PC-9 (cell line): ENCODE measurements at regions not wholly inside any gene's neighbourhood (a gene's known extent, or its start where the extent isn't known, plus 50 kb on each side); places are given as distances from the start of the nearest gene placed in this dataset.

Experiments
- BruUV-seq: library from RNA; stranded (reverse); fragments of 400-500 nt; replicated peaks from 2 replicates; lab custom pipeline; 2021; lab: Mats Ljungman, UMichigan
- CTCF ChIA-PET: fragments of 300-600 bp; sonication (Branson Sonifier 250); formaldehyde crosslinking; loops from one replicate; lab custom pipeline; 2022; ENCODE audit warnings: antibody characterized with exemption; lab: Charles Lee
- POLR2A ChIA-PET: fragments of 300-600 bp; sonication (Branson Sonifier 250); formaldehyde crosslinking; loops from one replicate; lab custom pipeline; 2022; ENCODE audit warnings: antibody characterized with exemption; ENCODE audit not compliant: unreplicated experiment; lab: Charles Lee
- DNase-seq, 2 experiments: peaks; one replicate each; pipeline versions ENCODE4 v3.0.0 to v3.0.0-alpha.2; 2015 to 2022; ENCODE audit warnings: mixed read lengths in 1 of 2
- H2AFZ ChIP-seq: fragments of 200-600 bp; sonication (generic); 2 replicates; pipeline ENCODE4 v1.8.1; 2017; ENCODE audit warnings: antibody characterized with exemption
- H3F3A ChIP-seq: fragments of 200-600 bp; sonication (generic); 2 replicates; pipeline ENCODE4 v1.8.1; 2017; ENCODE audit warnings: antibody characterized with exemption, mild to moderate bottlenecking, low read depth; ENCODE audit not compliant: insufficient read depth
- H3K27ac ChIP-seq: fragments of 200-600 bp; sonication (generic); 2 replicates; pipeline ENCODE4 v1.6.1; 2016; ENCODE audit warnings: mixed run types
- H3K27me3 ChIP-seq: fragments of 200-600 bp; sonication (generic); 2 replicates; pipeline ENCODE4 v1.6.1; 2016; ENCODE audit warnings: low read depth, mixed run types; ENCODE audit not compliant: insufficient read depth
- H3K36me3 ChIP-seq: fragments of 200-600 bp; sonication (generic); 2 replicates; pipeline ENCODE4 v1.6.1; 2016; ENCODE audit warnings: low read depth, mixed run types
- H3K4me1 ChIP-seq: fragments of 200-600 bp; sonication (generic); replicated peaks from 2 replicates; pipeline ENCODE4 v1.6.1; 2016; ENCODE audit warnings: mixed run types; ENCODE audit not compliant: insufficient read depth
- H3K4me2 ChIP-seq: fragments of 200-600 bp; sonication (generic); 2 replicates; pipeline ENCODE4 v1.6.1; 2017; ENCODE audit warnings: mixed run types
- H3K4me3 ChIP-seq: fragments of 200-600 bp; sonication (generic); 2 replicates; pipeline ENCODE4 v1.6.1; 2016; ENCODE audit warnings: mixed run types
- H3K79me2 ChIP-seq: fragments of 200-600 bp; sonication (generic); 2 replicates; pipeline ENCODE4 v1.6.1; 2017; ENCODE audit warnings: low read depth, mixed run types
- H3K9me2 ChIP-seq: fragments of 200-600 bp; sonication (generic); 2 replicates; pipeline ENCODE4 v1.8.1; 2017; ENCODE audit warnings: mild to moderate bottlenecking; ENCODE audit not compliant: insufficient read depth
- H3K9me3 ChIP-seq: fragments of 200-600 bp; sonication (generic); 2 replicates; pipeline ENCODE4 v1.8.1; 2016; ENCODE audit warnings: low read depth; ENCODE audit not compliant: insufficient read depth
- H4K20me1 ChIP-seq: fragments of 200-600 bp; sonication (generic); 2 replicates; pipeline ENCODE4 v1.8.1; 2017; ENCODE audit not compliant: insufficient read depth
- CTCF ChIP-seq: fragments of 200-600 bp; sonication (generic); conservative IDR thresholded peaks from 2 replicates; pipeline ENCODE4 v1.6.1; 2017; ENCODE audit warnings: mixed run types, antibody characterized with exemption, mild to moderate bottlenecking, moderate library complexity
- EZH2 ChIP-seq: fragments of 200-600 bp; sonication (generic); IDR thresholded peaks from 2 replicates; pipeline ENCODE4 v1.8.0; 2017; ENCODE audit warnings: antibody characterized with exemption, low read depth
- intact Hi-C: fragments of 100-400 bp; cut with micrococcal nuclease; formaldehyde crosslinking; loops from one replicate; pipeline ENCODE4 v1.10.0; 2022; ENCODE audit not compliant: unreplicated experiment

DNA sequence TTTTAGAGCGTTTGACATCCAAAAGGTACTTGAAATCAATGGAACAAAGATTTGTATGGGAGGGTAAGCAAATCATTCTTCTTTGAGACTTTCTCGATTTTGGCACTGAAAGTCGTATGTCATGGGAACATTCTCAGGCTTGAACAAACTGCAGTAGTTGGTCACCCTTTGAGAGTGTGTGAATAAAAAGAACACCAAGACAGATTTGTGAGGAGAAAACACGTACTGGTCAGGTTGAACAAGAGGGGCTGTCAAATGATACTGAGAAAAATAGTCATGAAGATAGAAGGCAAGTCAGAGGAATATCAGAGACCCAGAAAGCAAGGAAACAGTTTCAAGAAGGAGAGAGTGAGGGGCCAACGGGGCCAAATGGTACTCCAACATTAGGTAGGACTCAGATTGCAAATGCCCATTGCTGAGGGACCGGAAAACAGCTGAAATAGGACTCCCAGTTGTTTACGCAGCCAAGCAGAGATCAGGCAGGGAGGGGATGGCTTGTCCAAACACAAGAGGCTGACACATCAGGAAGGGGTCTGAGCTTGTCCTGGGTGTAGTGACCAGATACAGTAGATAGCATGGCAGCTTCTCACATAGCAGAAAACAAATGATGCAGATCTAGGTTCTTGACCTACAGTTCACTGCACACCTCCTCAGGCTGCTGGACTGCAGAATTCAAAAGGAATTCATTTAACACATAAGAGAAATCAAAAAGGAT is 74.5 kb upstream of the MYOCD start:
- intact Hi-C loops, result no loop called here
- Histone ChIP-seq H3K36me3 (no peaks in the 10 kb centered on the region), H3F3A (no peaks in the 10 kb centered on the region), H2AFZ (no peak overlapping the region), H3K9me3 (no peaks in the 10 kb centered on the region), H3K27ac (no peak overlapping the region), H4K20me1 (no peaks in the 10 kb centered on the region), H3K4me3 (no peak overlapping the region), H3K9me2 (no peaks in the 10 kb centered on the region), H3K4me1 (no peaks in the 10 kb centered on the region), H3K79me2 (no peaks in the 10 kb centered on the region), H3K27me3 (peaks cover 9% of the 10 kb centered on the region), H3K4me2 (no peak overlapping the region)
- CTCF ChIA-PET, result no interaction called here
- no peak for TF ChIP-seq EZH2
- TF ChIP-seq CTCF, result no peak
- BruUV-seq, result no TSS peak
- POLR2A ChIA-PET, result no interaction called here
- DNase-seq, result no peak

GRCh38 chr17:12592941-12593340 is 72.7 kb upstream of the MYOCD start:
- no peaks in the 10 kb centered on the region for H3K36me3 ChIP-seq
- intact Hi-C loops, result no loop called here
- H3K9me3 ChIP-seq, result no peaks in the 10 kb centered on the region
- BruUV-seq, result no TSS peak
- H3K27ac ChIP-seq, result no peak overlapping the region
- DNase-seq, result no peak
- ChIA-PET CTCF (no interaction called here), POLR2A (no interaction called here)
- H3K4me3 ChIP-seq, result no peak overlapping the region
- H3F3A ChIP-seq, result no peaks in the 10 kb centered on the region
- TF ChIP-seq CTCF, result no peak
- TF ChIP-seq EZH2, result no peak
- no peaks in the 10 kb centered on the region for H4K20me1 ChIP-seq
- H3K4me1 ChIP-seq, result no peaks in the 10 kb centered on the region
- no peaks in the 10 kb centered on the region for H3K9me2 ChIP-seq
- H3K27me3 ChIP-seq, result peaks cover 3% of the 10 kb centered on the region
- H2AFZ ChIP-seq, result no peak overlapping the region
- H3K79me2 ChIP-seq, result no peaks in the 10 kb centered on the region
- no peak overlapping the region for H3K4me2 ChIP-seq

DNA sequence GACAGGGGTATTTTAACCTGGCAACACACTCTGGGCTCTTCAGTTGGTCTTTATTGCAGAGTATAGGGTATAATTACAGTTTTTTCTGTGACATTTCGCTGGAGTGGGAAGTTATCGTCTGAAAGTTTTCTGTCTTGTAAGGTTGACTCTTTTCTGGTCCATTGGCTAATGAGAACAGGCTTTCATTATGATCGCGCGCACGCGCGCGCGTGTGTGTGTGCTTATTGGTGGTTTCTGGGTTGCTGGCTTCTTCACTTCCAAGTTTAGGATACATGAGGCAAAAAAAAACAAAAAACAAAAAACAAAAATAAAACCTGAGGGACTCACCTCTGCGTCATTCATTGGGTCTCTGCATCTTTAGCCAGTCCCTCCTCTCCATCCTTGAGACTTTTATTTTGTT is 68.7 kb upstream of the MYOCD start:
- H3K36me3 ChIP-seq, result no peaks in the 10 kb centered on the region
- ChIA-PET CTCF (no interaction called here), POLR2A (no interaction called here)
- no peak overlapping the region for H3K4me2 ChIP-seq
- no TSS peak for BruUV-seq
- no peak overlapping the region for H3K4me3 ChIP-seq
- no peaks in the 10 kb centered on the region for H3K9me3 ChIP-seq
- intact Hi-C loops, result no loop called here
- H3K9me2 ChIP-seq, result no peaks in the 10 kb centered on the region
- no peak overlapping the region for H2AFZ ChIP-seq
- DNase-seq, result no peak
- no peaks in the 10 kb centered on the region for H3K27me3 ChIP-seq
- no peaks in the 10 kb centered on the region for H4K20me1 ChIP-seq
- no peak overlapping the region for H3K27ac ChIP-seq
- H3K79me2 ChIP-seq, result no peaks in the 10 kb centered on the region
- no peaks in the 10 kb centered on the region for H3F3A ChIP-seq
- no peaks in the 10 kb centered on the region for H3K4me1 ChIP-seq
- no peak for TF ChIP-seq EZH2
- no peak for TF ChIP-seq CTCF
